GM21381 (cell line): ENCODE measurements at regions not wholly inside any gene's neighbourhood (a gene's known extent, or its start where the extent isn't known, plus 50 kb on each side); places are given as distances from the start of the nearest gene placed in this dataset.
"Not testable (repeated sequence)": the region's sequence is repeated elsewhere in the genome, so short reads cannot be mapped to it uniquely, and the experiment has no call there.

ENCODE experiments used
- ATAC-seq: cut with Tn5 transposase; IDR thresholded peaks from one replicate; pipeline ENCODE4 v1.9.1; 2021; ENCODE audit warnings: mild to moderate bottlenecking, moderate library complexity; ENCODE audit not compliant: unreplicated experiment

GRCh38 chr5:166566725-166567124 lies 1724.7 kb upstream of the WWC1 start:
- ATAC-seq, result no peak

- ATAC-seq, result no peak
Measured at GRCh38 chr5:166570865-166571264, 1720.6 kb upstream of the WWC1 start.

GRCh38 chr5:166571668-166572067 lies 1719.8 kb upstream of the WWC1 start:
- no peak for ATAC-seq

GRCh38 chr5:166576323-166576722 lies 1715.1 kb upstream of the WWC1 start:
- ATAC-seq, result no peak

GRCh38 chr5:166581826-166582225 lies 1709.6 kb upstream of the WWC1 start:
- no peak for ATAC-seq

- no peak for ATAC-seq
Measured at GRCh38 chr5:166582416-166582815, 1709.0 kb upstream of the WWC1 start.

GRCh38 chr5:166594567-166594966 lies 1696.9 kb upstream of the WWC1 start:
- no peak for ATAC-seq

- no peak for ATAC-seq
Measured at GRCh38 chr5:166595274-166595951, 1696.0 kb upstream of the WWC1 start.

GRCh38 chr5:166596043-166596442 lies 1695.4 kb upstream of the WWC1 start:
- ATAC-seq, result no peak

GRCh38 chr5:166602271-166602670 lies 1689.2 kb upstream of the WWC1 start:
- ATAC-seq, result no peak

GRCh38 chr5:166617507-166617906 lies 1673.9 kb upstream of the WWC1 start:
- no peak for ATAC-seq

GRCh38 chr5:166618526-166618925 lies 1672.9 kb upstream of the WWC1 start:
- no peak for ATAC-seq

- ATAC-seq, result no peak
Measured at GRCh38 chr5:166624573-166624972, 1666.9 kb upstream of the WWC1 start.

- no peak for ATAC-seq
Measured at GRCh38 chr5:166625210-166625865, 1666.1 kb upstream of the WWC1 start.

- ATAC-seq, result no peak
Measured at GRCh38 chr5:166637295-166637694, 1654.2 kb upstream of the WWC1 start.

GRCh38 chr5:166639151-166639550 lies 1652.3 kb upstream of the WWC1 start:
- ATAC-seq, result no peak

- not testable (repeated sequence) for ATAC-seq
Measured at GRCh38 chr5:166640136-166640535, 1651.3 kb upstream of the WWC1 start.

GRCh38 chr5:166648736-166649135 lies 1642.7 kb upstream of the WWC1 start:
- ATAC-seq, result no peak

GRCh38 chr5:166649676-166650075 lies 1641.8 kb upstream of the WWC1 start:
- no peak for ATAC-seq

GRCh38 chr5:166651234-166651633 lies 1640.2 kb upstream of the WWC1 start:
- no peak for ATAC-seq

GRCh38 chr5:166671811-166672210 lies 1619.6 kb upstream of the WWC1 start:
- ATAC-seq, result no peak

- ATAC-seq, result no peak
Measured at GRCh38 chr5:166672431-166672830, 1619.0 kb upstream of the WWC1 start.

GRCh38 chr5:166677891-166678290 lies 1613.6 kb upstream of the WWC1 start:
- ATAC-seq, result no peak
